NT2/D1 (cell line): ENCODE measurements at regions not wholly inside any gene's neighbourhood (a gene's known extent, or its start where the extent isn't known, plus 50 kb on each side); places are given as distances from the start of the nearest gene placed in this dataset.

ENCODE experiments used
- SUZ12 ChIP-seq: IDR thresholded peaks from 2 replicates; pipeline ENCODE4 v1.6.1; 2011; ENCODE audit not compliant: insufficient read length, insufficient read depth; ENCODE audit errors: extremely low read depth
- YY1 ChIP-seq: IDR thresholded peaks from 2 replicates; pipeline ENCODE4 v1.6.1; 2011; ENCODE audit not compliant: insufficient read length, insufficient read depth
- ZNF274 ChIP-seq: IDR thresholded peaks from 2 replicates; pipeline ENCODE4 v1.6.1; 2011; ENCODE audit warnings: mild to moderate bottlenecking, low read depth, low read length

DNA sequence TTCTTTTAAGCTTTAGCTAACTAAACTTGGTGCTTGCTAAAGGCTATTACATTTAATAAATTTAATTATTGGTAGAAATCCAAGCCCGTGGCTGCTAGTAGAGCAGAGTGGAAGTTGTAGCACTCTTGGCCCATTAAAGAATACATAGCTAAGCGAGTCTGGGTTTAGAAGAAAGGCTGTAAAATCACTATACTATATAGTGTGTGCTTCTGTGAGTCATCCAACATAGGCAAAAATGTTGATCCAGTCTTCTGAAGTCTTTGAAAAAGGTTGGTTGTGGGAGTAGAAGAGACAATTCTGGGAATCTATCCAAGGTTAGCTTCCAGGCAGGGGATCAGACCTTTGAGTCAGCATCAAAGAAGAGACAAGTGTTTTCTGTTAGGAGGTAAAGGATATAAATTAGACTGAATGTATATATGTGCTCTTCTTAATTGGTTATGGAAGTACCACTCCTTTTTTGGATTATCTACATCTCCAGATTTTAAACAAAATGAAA is 664.2 kb downstream of the NXPH1 start:
- TF ChIP-seq SUZ12 (no peak), YY1 (no peak), ZNF274 (no peak)
